GM18519 (cell line): ENCODE measurements at regions not wholly inside any gene's neighbourhood (a gene's known extent, or its start where the extent isn't known, plus 50 kb on each side); places are given as distances from the start of the nearest gene placed in this dataset.
A peak's percentile ranks its signal among the peaks of the same experiment; 100 is the strongest.

Experiments used
- ATAC-seq: cut with Tn5 transposase; IDR thresholded peaks from one replicate; pipeline ENCODE4 v1.9.1; 2021; ENCODE audit warnings: mild to moderate bottlenecking, moderate library complexity; ENCODE audit not compliant: unreplicated experiment, low FRiP score

DNA sequence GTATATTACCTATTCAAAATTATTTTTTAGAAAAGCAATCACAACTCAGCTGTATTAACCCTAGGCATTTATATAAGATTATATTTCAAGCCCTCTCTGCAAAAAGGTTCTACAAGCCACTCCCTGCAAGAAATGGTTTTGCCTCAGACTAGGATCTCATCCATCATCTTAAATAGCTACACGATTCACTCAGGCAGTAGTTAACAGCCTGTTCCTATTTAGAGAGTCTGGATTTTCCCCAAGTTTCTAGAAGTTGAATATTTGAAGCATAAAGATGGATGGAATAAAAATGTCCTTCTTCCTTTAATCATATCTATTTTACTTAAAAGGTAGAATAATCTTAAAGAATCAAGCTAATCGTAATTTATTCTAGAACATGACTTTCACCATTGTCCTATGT lies 167.1 kb upstream of the STK17B start:
- ATAC-seq, result no peak

DNA sequence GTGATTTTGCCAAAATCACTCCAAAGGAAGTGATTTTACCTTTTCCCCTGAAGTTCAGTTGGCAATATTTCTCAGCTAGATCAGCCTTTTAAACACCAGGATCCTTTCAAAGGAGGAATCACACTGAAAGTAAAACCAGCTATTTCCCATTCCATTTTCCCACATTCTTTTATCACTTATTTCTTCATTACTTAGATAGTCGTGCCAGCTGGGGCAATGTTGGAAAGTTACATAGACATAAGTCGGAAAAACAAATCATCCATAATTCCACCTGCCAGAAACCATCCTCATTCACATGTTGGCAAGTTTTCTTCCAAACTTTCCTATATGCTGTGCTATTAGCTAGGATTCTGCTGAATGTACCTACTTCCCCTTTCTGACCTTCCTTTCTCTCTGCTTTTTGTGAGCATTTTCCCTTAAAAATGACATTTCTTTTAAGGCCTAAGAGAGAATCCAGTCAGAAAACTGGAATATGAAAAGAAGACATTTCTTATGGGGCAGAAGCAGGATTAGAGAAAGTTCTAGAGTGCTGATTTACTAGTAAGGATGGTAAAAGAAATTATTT lies 170.0 kb upstream of the STK17B start:
- no peak for ATAC-seq

DNA sequence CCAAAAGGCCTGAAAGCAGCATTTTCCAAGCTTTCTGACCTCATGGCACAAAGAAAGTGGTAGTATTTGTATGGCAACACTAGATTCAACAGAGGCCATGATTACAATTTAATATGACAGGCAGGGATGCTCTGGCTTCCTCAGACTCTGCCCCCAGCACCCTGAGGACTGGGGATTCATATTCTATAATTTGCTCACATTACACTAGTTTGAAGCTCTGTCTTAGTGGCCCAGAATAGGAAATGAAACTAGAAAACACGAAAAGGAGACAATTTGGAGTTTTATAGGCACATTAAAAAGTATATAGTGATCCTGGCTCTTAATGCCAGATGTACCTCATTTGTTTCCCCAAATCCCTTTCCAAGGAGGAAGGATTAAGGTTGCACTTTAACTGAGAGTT lies 173.0 kb upstream of the STK17B start:
- no peak for ATAC-seq

DNA sequence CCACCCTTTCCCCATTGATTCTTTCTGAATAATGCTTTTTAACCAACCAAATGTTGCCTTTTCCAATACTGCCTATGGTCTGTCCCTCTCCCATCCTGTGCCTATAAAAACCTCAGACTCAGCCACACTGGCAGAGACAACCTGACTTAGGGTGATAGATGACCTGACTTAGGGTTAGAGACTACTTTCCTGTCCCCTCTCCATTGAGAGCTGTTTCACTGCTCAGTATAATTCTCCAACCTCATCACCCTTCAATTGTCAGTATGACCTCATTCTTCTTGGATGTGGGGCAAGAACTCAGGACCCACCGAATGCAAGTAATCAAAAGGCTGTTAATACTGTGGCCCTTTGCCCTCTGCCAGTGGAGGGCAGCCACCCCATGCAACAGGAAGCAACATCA lies 182.3 kb upstream of the STK17B start:
- ATAC-seq, result no peak

DNA sequence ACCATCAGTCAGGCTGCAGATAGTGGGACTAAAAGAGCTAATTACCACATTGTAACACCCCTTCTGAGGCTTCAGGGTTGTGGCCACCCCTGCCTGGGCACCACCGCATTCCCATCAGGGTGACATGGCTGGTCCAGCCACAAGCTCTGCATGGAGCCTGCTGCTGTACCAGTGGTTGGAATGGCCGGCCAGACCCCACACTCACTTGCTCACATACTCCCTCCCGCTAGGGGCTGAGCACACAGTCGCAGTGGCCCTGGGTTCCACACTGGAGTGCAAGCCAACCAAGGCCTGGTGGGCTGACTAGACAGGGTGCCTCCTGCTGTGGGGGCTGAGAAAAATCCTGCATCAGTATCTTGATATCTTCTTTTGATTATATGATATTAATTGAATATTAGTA lies 182.8 kb upstream of the STK17B start:
- ATAC-seq, result no peak

DNA sequence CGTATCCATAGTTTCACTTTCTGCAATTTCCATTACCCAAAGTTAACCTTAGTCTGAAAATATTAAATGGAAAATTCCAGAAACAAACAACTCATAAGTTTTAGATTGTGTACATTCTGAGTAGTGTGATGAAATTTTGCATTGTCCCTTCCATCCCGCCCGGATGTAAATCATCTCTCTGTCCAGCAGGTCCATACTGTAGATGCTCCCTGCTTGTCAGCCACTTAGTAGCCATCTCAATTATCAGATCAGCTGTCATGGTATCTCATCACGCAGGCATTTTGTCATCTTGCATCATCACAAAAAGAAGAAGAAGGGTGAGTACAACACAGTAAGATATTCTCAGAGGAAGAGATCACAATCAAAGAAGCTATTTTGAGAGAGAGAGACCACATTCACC lies 185.0 kb upstream of the STK17B start:
- ATAC-seq, result no peak

DNA sequence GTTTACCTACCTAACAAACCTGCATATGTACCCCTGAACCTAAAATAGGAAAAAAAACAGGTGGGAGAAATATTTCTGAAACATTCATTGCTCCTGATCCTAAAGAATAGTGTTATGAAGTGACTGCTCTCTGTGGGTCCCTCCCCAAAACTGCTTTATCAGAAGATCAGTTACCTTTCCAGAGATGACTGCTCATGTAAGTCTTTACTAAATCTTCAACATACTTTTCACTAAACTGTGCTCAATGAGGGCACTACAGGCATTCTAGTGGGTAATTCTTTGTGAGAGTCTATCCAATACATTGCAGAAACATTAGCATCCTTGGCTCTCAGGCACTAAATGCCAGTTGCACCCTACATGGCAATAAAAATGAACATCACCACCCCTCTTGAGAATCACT lies 189.3 kb upstream of the STK17B start:
- ATAC-seq, result no peak

DNA sequence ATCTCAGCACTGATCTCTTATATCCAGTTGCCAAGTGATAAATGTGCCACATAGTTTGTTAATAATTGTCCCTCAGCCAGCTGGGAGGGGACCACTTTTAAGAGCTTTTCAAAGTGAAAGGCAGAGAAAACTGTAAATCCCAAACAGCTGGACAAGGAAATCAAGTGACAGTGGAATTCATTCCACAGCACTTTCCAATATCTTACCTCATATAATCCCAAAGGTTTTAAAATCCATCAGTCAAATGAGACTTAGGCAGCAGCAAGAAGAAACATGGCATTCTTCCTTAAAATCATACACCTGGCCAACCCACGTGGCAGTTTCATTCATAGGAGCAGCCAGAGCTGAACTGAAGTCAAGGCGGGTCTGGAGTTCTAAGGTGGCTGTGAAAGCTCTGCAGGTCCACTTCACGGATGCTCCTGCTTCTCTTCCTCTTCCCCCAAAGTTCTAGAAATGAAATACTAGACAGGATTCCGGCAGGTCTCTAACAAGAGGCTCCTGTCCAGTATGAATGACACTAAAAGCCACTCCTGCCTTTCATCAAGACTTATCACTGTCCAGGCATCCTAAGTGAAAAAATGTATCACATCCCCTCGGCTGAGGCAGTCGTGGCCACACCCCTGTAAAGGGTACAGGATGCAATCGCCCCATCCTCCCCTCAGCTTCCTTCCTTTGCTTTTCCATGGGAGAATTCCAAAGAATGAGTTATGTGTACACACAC lies 190.4 kb upstream of the STK17B start:
- no peak for ATAC-seq

DNA sequence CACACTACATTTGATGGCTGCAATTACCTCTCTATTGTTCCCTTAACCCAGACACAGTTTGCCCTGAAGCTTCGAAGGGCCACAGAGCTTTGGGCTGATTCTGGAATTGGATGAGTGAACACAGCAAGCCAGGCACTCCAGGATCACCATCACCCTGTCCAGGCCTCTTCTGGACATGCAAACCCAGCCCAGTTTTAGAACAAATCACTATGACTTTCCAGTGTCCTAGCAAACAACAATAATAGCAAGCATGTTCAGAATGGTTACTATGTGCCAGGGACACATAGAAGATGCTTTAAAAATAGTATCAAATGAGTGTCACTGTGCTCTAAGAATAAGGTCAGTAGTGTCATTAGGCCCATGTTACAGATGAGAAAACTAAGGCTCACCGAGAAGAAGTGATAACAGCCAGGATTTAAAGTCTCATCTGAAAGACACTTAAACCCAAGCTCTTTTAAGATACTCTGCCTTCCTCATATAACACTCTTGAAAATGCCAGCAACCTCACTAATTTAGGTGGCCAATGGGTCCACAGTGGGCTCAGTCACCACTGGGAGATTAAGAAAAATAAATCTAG lies 191.7 kb upstream of the STK17B start:
- no peak for ATAC-seq

DNA sequence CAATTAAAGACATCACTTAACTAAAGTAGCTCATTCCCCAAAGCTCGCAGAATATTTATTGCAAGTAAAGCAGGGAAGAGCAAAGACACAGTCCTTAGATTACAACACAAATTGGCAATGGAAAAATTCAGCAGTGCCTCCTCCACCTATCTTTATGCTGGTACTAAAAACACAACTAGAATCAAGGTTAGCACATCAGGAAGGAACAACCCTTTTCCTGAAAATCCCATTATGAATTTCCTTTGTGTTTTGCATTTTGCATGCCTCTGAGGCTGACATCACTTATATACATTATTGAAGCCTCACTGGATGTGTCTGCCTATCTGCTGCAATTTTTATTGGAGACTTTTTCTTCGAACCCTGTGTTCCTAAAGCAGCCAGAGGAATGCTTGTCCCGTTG lies 193.8 kb upstream of the STK17B start:
- no peak for ATAC-seq

DNA sequence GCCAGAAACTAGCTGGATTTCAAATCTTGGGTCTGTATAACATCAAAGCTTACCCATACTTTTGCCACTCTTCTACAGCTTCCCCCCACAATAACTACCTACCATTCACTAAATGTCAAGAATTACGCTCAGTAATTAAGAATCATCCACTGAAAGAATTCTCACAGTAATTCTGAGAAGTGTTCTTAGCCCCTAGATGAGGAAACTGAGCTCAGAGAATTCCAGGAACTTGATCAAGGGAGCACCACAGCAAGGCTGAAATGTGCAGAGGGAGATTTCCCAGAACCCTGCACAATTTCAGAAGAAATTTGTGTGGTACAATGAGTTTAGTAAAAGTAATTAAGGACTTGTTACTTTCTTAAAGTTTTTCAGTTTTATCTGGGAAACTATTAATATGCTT lies 194.5 kb upstream of the STK17B start:
- ATAC-seq, result no peak

DNA sequence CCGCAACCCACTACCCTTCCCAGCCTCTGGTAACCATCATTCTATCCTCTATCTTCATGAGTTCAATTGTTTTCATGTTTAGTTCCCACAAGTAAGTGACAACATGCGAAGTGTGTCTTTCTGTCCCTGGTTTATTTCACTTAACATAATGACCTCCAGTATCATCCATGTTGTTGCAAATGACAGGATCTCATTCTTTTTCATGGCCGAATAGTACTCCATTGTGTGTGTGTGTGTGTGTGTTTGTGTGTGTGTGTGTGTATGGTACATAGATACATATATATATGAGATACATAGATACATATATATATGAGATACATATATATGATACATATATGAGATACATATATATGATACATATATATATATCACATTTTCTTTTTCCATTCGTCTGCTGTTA lies 196.3 kb upstream of the STK17B start:
- no peak for ATAC-seq

DNA sequence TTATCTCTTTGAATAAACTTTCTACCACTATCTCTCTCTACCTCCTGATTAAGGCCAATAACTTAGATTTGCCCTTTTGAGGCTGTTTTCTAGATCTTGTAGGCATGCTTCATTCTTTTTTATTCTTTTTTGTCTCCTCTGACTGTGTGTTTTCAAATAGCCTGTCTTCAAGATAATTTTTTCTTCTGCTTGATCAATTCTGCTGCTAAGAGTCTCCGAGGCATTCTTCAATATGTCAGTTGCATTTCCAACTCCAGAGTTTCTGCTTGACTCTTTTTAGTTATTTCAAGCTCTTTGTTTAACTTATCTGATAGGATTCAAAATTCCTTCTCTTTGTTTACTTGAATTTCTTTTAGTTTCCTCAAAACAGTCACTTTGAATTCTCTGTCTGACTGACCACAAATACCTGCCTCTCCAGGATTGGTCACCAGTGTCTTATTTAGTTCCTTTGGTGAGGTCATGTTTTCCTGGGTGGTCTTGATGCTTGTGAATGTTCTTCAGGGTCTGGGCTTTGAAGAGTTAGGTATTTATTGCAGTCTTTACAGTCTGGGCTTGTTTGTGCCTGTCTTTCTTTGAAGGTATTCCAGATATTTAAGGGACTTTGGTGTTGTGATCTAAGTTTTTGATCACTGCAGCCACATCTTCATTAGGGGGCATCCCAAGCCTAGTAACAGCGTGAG lies 197.3 kb upstream of the STK17B start:
- ATAC-seq, result no peak

DNA sequence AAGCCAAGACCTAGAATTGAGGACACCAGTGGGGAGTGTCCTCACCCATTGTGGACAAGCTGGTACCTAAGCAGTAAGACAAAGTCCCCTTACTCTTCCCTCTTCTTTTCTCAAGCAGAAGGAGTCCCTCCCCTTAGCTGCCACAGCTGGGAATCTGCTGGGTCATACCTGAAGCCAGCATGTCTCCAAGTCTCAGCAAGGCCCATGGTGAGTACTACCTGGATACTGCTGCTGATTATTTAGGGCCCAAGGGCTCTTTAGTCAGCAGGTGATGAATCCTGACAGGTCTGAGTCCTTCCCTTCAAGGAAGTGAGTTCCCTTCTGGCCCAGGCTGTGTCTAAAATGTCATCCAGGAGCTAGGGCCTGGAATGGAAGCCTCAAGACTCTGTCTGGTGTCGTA lies 198.6 kb upstream of the STK17B start:
- no peak for ATAC-seq

DNA sequence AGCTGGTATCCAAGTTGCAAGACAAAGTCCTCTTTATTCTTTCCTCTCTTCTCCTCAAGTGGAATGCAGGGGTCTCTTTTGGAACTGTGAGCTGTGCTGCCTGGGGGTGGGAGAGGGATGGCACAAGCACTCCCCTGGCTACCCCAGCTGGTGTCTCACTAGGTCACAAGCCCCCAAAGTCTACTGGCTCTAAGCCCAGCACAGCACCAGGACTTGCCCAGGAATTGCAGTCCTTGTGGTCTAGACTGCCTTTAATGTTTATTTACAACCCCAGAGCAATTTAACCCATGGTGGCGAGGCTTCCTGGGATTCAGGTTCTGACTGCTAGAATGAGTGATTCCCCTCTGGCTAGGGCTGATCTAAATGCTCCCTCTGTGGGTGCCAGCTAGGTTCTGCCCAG lies 199.0 kb upstream of the STK17B start:
- ATAC-seq, result no peak

DNA sequence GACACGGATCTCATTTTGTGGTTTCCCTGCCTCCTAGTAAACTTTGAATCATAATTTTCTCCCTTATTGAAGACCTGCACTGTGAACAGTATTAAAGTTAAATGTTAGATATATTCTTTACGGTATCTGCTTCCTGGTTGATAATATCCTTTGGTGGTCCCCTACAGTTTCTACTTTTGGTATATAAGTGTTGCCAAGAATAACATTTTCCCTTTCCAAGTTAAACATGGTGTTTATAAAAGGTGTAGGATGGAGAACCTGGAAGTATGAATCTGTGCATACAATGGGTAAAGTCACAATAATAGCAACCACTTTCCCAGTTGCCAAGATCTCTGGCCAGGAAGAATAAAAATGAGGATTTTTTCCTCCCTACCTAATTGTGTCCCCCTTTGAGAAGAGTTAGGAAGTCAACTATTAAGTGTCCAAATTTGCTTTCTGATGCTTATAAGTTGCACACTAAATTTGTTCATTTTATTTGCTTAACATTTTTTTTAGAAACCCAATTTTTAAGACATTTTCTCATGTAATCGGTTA lies 201.0 kb upstream of the STK17B start:
- ATAC-seq, result no peak

DNA sequence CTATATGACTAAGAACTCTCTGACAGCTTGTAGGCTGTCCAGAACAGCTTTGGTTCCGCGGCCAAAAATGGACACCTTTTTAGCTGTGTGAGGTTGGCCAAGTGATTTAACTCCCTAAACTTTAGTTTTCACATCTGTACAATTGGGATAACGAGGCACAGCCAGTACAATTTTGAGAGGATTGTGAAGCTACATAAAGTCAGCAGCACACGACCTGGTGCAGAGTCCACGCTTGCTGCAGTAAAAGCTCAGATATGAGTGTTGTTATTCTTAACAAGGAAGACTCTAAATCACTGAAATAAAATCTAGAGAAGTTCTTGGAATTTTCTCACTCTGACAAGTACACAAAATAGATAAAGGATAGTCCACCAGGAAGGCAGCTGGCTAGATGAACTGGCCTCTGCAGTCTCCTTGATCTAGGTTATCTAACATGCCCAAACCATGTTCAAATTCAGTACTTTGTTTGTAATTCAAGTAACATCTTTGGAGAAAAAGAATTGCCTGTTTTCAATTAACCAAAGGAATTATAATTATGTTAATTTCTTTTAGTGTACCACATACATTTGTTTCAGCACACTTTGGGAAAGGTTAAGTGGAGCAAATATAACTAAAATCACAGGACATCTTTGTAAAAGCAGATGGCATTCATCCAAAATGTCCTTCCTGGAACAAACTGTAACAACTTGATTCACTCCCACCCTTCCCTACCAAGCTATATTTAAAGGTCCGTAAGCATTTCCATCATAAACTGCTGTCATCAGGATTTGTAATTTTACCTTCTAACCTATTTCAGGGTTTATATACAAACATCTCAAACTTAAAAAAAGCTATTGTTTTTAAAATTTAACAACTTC lies 201.7 kb upstream of the STK17B start:
- ATAC-seq, result no peak

DNA sequence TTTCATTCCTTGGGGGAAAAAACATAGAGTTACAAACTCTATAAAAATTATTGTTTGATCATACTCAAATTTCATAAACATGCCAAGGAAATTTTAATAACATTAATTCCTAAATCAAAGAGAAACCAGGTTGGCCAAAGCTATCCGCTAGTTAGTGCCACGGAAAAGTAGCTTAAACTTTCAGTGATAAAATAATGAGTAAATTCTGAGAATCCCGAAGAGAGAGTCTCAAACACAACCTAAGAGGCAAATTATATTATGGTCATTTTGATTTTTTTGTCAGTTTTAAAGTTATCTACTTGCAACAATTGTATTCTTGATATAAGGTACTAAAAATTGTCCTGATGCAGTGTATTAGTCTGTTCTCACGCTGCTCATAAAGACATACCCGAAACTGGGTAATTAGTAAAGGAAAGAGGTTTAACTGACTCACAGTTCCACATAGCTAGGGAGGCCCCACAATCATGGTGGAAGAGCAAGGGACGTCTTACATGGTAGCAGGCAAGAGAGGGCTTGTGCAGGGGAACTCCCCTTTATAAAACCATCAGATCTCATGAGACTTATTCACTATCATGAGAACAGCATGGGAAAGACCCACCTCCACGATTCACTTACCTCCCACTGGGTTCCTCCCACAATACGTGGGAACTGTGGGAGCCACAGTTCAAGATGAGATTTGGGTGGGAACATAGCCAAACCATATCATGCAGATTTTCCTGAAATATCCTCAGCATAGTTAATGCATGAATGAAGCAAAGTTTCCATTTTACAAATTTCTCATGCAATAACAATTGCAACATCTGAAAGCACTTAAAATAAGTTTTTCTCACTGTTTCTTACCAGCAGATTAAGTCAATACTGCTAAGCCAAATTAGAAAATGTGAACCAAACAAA lies 205.9 kb upstream of the STK17B start:
- peak; percentile 70 for ATAC-seq

DNA sequence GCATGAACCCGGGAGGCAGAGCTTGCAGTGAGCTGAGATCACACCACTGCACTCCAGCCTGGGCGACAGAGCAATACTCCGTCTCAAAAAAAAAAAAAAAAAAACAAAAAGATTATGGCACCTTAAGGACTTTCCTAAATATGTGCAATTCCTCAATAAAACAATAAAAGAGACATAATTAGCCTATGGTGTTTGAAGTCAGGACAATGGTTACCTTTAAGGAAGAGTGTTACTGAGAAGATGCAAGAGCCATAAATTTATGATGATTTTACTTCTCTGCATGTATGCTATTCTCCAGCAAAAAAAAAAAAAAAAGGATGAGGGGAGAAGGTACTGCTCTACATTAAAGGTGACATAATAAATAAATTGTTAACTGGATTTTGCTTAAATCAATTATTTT lies 208.2 kb upstream of the STK17B start:
- ATAC-seq, result no peak

DNA sequence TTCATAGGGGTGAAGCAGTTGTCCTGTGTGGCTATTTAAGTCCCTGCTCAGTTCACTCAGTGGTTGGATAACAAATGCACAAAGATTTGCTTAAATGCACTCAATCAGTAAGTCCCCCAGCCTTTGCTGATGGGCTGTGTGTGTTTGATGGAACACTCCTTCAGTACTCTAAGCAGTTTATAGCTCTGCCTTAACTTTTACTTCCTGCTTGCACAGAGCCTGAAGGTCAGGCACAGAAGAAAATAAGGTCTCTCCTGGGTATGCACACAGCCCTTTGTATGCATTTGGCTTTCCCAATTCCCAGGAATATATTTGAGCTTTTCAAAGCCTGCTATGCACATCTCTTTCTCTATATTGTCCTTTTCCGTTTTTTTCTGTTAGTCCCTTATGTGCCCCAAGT lies 208.7 kb upstream of the STK17B start:
- ATAC-seq, result no peak
